Activated gamma-delta T cell (primary cell): ENCODE measurements at regions not wholly inside any gene's neighbourhood (a gene's known extent, or its start where the extent isn't known, plus 50 kb on each side); places are given as distances from the start of the nearest gene placed in this dataset.

Experiments
- DNase-seq: peaks from one replicate; lab custom pipeline; 2025; lab: John Stamatoyannopoulos, UW

GRCh38 chr2:59456285-59456684 lies 1097.2 kb downstream of the BCL11A start:
- no peak for DNase-seq

- DNase-seq, result no peak
Measured at GRCh38 chr2:59449274-59449673, 1104.2 kb downstream of the BCL11A start.

GRCh38 chr2:59440491-59440890 lies 1113.0 kb downstream of the BCL11A start:
- DNase-seq, result no peak

GRCh38 chr2:59435635-59436034 lies 1117.8 kb downstream of the BCL11A start:
- DNase-seq, result no peak

DNA sequence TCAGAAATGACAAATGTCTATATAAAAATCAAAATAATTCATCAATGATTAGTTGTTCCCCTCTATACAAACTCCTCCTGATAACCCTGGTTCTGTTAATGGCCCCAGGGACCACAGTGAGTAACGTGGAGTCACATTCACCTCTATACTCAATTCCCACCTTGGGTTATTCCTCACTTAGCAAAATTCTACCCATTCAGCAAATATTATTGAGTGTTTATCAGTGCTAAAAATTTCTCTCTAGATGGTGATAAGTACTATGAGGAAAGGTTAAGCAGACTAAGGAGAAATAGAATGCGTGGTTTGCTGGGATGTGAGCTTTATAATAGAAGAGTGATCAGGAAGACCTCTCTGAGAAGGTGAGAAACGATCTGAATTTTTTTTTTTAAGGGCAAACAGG lies 1124.5 kb downstream of the BCL11A start:
- no peak for DNase-seq

GRCh38 chr2:59427980-59428379 lies 1125.5 kb downstream of the BCL11A start:
- DNase-seq, result no peak

DNA sequence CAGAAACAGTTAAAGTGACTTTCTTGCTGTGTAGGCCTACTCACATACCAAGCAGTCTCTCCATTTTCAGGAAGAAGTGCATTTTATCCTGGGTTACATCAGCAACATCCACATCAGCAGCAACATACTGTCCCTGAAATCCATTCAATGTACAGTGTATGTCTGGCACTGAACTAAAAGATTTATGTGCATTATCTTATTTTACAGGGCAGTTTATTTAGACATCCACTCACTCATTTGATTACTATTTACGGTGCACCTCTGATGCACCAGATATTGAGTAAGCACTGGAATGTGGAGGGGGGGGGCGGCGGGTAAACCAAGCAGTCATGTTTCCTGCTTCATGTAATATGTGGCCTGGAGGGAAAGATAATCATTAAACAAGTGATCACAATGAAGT lies 1128.2 kb downstream of the BCL11A start:
- no peak for DNase-seq

- DNase-seq, result no peak
Measured at GRCh38 chr2:59413751-59414570, 1139.5 kb downstream of the BCL11A start.

DNA sequence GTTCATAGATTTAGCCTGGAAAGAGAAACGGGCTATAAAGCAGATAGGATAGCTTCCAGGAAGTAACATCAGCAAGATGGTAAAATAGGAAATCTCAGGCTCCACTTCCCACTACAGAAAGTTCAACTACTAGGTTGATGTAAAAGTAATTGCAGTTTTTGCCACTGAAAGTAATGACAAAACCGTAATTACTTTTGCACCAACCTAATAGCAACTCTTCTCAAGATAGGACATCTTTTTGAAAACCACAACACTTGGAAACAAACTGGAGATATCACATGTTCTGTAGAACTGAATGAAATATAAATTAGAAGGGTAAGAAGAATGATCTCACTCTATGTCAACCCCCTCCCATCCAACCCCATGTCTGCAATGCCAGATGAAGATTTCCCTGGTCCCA lies 1154.3 kb downstream of the BCL11A start:
- DNase-seq, result no peak

DNA sequence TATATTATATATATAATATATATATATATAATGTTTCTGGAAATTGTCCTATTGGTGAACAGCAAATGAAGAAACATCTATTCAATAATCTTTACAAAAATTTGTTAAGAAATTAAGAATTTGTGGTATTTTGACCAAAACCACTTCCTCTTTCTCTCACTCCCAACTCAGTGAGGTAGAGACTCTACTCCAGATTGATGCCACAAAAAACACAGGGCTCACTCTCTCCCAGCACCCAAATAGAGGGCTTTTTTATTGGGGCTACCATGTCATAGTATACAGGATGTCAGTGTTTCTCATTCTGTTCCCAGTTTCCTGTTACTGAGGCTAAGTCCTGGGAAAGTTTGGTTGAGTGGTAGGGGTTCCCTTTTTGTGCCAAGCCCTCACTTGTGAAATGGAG lies 1155.4 kb downstream of the BCL11A start:
- DNase-seq, result no peak

GRCh38 chr2:59395119-59395518 lies 1154.0 kb upstream of the FANCL start:
- DNase-seq, result no peak

- no peak for DNase-seq
Measured at GRCh38 chr2:59391896-59392295, 1150.8 kb upstream of the FANCL start.

DNA sequence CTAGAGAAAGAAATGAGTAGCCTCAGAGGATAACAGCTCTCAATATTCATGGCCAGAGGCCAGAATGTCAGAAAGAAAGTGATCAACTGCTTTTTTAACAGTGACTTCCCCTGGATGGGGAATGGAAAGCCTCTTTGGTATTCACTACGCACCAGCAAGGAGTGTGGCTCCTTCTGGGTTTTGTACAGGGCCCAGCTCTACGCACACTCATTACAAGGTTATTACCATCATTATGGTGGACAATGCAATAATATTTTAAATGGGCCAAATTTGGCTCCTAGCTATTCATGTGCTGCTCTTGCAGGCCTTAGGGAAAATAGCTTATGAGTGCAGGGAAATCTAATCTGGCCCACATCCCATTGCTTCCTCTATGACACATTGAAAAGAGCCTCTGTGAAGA lies 1149.5 kb upstream of the FANCL start:
- DNase-seq, result no peak

DNA sequence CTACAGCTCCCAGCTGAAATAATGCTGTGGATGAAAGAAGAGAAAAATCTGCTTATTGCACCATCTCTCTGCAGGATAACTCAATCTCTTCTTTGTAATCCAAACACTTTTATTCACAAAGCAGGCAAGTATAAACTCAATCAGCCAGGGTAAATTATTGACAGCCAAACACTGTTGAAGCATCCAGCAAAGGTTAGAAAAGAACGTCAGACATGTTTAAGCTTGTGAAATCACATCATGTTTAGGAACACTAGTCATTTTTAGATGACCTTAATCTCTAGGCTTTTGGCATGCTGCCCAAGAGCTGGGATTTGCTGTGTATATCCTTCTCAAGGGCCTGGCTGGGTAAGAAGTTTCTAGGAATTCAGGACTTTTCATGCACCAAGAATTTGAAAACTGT lies 1148.1 kb upstream of the FANCL start:
- DNase-seq, result no peak

- DNase-seq, result no peak
Measured at GRCh38 chr2:59385971-59386370, 1144.8 kb upstream of the FANCL start.

DNA sequence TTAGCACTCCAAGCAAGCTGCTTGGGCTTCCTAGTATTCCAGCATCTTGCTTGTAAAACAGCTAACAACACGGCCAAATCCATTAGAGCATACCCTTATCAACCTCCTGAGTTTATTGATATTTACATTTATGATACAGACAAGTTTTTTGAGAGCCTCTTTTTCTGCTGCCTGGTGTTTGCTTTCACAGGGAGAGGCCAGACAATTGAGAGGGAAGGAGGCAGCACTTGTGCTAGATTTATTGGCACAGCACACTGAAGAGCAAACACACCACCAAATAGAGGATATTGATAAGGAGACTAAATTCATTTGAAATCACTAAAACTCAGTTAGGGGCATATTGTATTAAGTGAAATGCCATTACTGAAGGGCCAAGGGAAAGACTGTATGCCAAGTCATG lies 1142.3 kb upstream of the FANCL start:
- DNase-seq, result no peak

GRCh38 chr2:59378127-59378526 lies 1137.0 kb upstream of the FANCL start:
- DNase-seq, result no peak

- DNase-seq, result no peak
Measured at GRCh38 chr2:59366288-59366687, 1125.2 kb upstream of the FANCL start.

GRCh38 chr2:59354498-59354897 lies 1113.4 kb upstream of the FANCL start:
- no peak for DNase-seq

- no peak for DNase-seq
Measured at GRCh38 chr2:59353306-59353921, 1112.3 kb upstream of the FANCL start.

DNA sequence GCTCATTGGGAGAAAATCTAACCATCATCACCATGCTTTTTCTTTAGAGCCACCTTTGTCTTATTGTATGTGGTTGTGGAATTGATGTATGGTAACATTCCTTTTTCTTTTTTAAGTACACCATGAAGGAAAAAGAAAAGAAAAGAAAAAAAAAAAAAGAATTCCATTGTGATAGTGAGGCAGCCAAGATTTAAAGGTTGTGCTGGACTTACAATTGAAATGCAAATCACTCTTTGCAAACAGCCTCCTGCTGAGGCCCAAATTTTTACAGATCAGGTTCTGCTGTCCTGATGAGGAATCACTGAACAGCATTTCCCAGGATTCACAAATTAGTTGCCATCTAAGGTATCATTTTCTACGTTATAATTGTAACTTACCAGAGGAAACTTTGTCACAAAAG lies 1101.0 kb upstream of the FANCL start:
- no peak for DNase-seq

GRCh38 chr2:59339837-59340207 lies 1098.7 kb upstream of the FANCL start:
- DNase-seq, result no peak

DNA sequence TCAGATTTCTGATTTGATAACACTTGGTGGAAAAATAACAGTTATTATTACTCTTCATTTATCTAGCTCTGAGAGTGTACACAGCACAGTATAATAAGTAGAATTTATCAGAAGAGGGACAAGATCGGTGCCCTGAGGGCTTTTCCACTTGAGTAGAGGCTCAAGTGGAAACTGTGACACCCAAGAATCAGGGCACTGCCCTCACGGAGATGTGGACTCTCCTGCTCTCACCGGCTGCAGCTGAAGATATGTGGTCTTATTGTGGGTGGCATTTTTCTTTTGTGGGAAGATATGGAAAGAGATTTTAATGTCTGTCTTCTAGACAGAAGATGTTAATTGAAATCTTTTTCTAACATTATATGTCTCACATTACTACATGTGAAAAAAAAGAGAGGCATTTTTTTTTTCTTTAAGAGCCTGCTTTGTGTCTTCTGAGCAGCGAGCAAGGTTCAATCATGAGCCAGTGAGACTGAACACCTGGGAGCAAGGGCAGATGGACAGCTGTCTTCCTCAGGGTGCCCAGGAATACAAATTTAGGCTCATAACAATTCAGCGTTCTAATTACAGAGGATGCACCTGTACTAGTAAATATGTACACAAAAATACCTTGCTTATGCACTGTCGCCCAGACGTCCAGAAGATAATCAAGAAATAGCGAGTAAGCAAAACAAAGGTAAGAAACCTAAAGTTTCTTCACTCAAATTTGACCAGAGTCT lies 1098.2 kb upstream of the FANCL start:
- no peak for DNase-seq
